HCT116 (cell line): ENCODE measurements at regions not wholly inside any gene's neighbourhood (a gene's known extent, or its start where the extent isn't known, plus 50 kb on each side); places are given as distances from the start of the nearest gene placed in this dataset.

Experiments used
- CTCF ChIP-seq, 3 experiments: fragments of 200-600 bp in 1 of 3; sonication (generic) in 1 of 3; IDR thresholded peaks in 2 of 3; conservative IDR thresholded peaks in 1 of 3; 2 replicates each; pipeline ENCODE4 v1.5.1; 2012 to 2017; ENCODE audit warnings: low read depth in 2 of 3, low read length in 2 of 3, antibody characterized with exemption in 1 of 3, borderline replicate concordance in 1 of 3, control low read depth in 1 of 3, mild to moderate bottlenecking in 1 of 3, mixed read lengths in 1 of 3, mixed run types in 1 of 3, moderate library complexity in 1 of 3; ENCODE audit not compliant: insufficient read depth in 1 of 3
- ELF1 ChIP-seq: IDR thresholded peaks from 2 replicates; pipeline ENCODE4 v1.6.1; 2012; ENCODE audit warnings: low read depth, borderline replicate concordance
- EZH2 ChIP-seq: fragments of 200-600 bp; sonication (generic); IDR thresholded peaks from 2 replicates; pipeline ENCODE4 v1.6.1; 2017; ENCODE audit warnings: antibody characterized with exemption, mixed run types
- JUND ChIP-seq: IDR thresholded peaks from 2 replicates; pipeline ENCODE4 v1.6.1; 2012
- POLR2A ChIP-seq: IDR thresholded peaks from 2 replicates; pipeline ENCODE4 v1.7.0; 2011; ENCODE audit warnings: borderline replicate concordance; ENCODE audit not compliant: insufficient read depth, insufficient read length; ENCODE audit errors: extremely low read depth
- TCF7L2 ChIP-seq: IDR thresholded peaks from 2 replicates; pipeline ENCODE4 v1.7.0; 2011; ENCODE audit warnings: borderline replicate concordance, inconsistent platforms; ENCODE audit not compliant: insufficient read depth, insufficient read length; ENCODE audit errors: extremely low read depth
- ZNF274 ChIP-seq: fragments of 200-500 bp; sonication (Bioruptor generic); IDR thresholded peaks from 2 replicates; pipeline ENCODE4 v1.6.1; 2014; ENCODE audit warnings: mild to moderate bottlenecking, low read depth, low read length, inconsistent platforms
- TF ChIP-seq, protein P1 (sequence below): IDR thresholded peaks from 2 replicates; pipeline ENCODE4 v1.6.1; 2011; ENCODE audit warnings: mild to moderate bottlenecking, low read length, moderate library complexity; ENCODE audit not compliant: insufficient replicate concordance; ENCODE audit errors: extremely low read depth

DNA sequence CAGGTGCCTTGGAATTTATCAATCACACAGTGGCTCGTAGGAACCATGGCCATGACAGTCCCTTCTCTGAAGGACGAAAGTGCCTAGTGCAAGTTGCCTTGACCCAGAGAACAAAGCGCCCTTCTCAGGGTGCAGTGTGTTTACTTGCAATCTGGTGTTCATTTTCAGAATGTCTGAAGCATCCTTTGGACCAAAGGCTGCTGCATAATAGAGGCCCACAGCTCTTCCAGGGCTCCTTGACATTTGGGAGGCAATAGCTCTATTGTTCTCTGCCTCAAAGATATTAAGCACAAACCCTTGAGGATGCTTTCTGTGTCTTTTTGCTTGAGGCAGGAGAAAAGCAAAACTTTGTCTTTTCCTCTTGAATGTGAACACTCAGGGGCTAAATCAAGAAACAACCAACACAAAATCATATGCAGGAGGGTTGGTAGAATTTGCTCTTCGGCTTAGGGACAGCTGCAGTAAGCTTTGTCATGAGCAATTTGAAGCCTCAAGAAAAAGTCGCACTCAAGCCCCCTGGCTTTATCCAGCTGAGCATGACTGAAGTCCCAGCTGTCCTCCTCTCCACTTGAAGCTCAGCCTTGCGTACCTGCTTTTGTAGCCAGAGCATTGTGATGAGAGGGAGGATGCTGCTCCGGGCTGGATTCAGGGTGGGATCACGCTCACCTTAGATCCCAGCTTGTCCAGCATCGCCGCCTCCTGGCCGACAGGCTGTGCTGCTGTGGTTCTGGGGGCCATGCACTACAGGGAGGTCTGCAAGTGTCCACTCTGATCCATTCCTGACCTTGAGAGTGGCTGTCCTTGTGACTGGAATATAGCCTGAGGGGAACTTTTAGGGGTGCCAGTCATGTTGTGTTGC lies 495.4 kb downstream of the CDH26 start:
- TF ChIP-seq EZH2 (no peak), ELF1 (no peak), CTCF (IDR thresholded peaks at IDR 0.05 in 2 of 3, conservative IDR thresholded peaks at IDR 0.05 in 1 of 3; ENCODE audit: borderline replicate concordance in 1 of 3, insufficient read depth in 1 of 3, low read depth in 2 of 3, low read length in 2 of 3) (no peak), JUND (no peak), ZNF274 (no peak), POLR2A (no peak), TCF7L2 (no peak)
- TF ChIP-seq, protein P1, sequence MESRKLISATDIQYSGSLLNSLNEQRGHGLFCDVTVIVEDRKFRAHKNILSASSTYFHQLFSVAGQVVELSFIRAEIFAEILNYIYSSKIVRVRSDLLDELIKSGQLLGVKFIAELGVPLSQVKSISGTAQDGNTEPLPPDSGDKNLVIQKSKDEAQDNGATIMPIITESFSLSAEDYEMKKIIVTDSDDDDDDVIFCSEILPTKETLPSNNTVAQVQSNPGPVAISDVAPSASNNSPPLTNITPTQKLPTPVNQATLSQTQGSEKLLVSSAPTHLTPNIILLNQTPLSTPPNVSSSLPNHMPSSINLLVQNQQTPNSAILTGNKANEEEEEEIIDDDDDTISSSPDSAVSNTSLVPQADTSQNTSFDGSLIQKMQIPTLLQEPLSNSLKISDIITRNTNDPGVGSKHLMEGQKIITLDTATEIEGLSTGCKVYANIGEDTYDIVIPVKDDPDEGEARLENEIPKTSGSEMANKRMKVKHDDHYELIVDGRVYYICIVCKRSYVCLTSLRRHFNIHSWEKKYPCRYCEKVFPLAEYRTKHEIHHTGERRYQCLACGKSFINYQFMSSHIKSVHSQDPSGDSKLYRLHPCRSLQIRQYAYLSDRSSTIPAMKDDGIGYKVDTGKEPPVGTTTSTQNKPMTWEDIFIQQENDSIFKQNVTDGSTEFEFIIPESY, result no peak
